Loucy (cell line): ENCODE measurements at regions not wholly inside any gene's neighbourhood (a gene's known extent, or its start where the extent isn't known, plus 50 kb on each side); places are given as distances from the start of the nearest gene placed in this dataset.

Experiments used
- EZH2phosphoT487 ChIP-seq: fragments of 200-600 bp; IDR thresholded peaks from 2 replicates; pipeline ENCODE4 v1.6.1; 2018; ENCODE audit warnings: antibody characterized with exemption, mild to moderate bottlenecking, moderate library complexity, borderline replicate concordance
- TF ChIP-seq, protein P1 (sequence below): fragments of 200-600 bp; sonication (generic); conservative IDR thresholded peaks from 2 replicates; pipeline ENCODE4 v1.5.1; 2014; ENCODE audit warnings: mild to moderate bottlenecking, antibody characterized with exemption, low read length

DNA sequence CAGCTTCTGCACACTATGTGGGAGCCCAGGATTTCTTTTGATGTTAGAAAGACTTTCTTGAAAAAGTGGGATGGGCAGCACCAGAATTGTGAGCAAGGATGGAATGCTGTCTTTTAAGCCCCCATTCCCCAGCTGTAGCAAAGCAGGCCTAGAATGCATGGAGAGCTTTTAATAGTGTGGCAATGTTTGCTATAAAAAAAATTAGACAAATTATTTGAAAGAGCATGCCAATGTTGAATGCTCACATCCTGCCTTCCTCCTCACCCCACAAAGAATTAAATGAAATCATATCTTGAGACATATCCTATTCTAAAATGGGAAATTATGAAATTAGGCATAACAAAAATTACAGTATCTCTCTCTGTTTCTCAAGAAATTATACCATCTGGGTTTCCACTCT is 154.7 kb downstream of the C11orf91 start:
- TF ChIP-seq, protein P1, sequence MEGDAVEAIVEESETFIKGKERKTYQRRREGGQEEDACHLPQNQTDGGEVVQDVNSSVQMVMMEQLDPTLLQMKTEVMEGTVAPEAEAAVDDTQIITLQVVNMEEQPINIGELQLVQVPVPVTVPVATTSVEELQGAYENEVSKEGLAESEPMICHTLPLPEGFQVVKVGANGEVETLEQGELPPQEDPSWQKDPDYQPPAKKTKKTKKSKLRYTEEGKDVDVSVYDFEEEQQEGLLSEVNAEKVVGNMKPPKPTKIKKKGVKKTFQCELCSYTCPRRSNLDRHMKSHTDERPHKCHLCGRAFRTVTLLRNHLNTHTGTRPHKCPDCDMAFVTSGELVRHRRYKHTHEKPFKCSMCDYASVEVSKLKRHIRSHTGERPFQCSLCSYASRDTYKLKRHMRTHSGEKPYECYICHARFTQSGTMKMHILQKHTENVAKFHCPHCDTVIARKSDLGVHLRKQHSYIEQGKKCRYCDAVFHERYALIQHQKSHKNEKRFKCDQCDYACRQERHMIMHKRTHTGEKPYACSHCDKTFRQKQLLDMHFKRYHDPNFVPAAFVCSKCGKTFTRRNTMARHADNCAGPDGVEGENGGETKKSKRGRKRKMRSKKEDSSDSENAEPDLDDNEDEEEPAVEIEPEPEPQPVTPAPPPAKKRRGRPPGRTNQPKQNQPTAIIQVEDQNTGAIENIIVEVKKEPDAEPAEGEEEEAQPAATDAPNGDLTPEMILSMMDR: no peak
- no peak for TF ChIP-seq EZH2phosphoT487
